Gastroesophageal sphincter (tissue), 4 donors: ENCODE measurements at regions not wholly inside any gene's neighbourhood (a gene's known extent, or its start where the extent isn't known, plus 50 kb on each side); places are given as distances from the start of the nearest gene placed in this dataset.

Source experiments
- ATAC-seq: fragments of 150-250 bp; one replicate; pipeline ENCODE4 v1.9.1; 2016; ENCODE audit warnings: mild to moderate bottlenecking, moderate library complexity
- H3K27ac ChIP-seq, 4 donors: fragments of 200-600 bp; sonication (generic) in 3 of 4; 1 replicate in 3 of 4; 2 replicates in 1 of 4; pipeline ENCODE4 v1.5.1; 2016 to 2019
- H3K27me3 ChIP-seq: fragments of 200-600 bp; sonication (generic); one replicate; pipeline ENCODE4 v1.5.1; 2019
- H3K36me3 ChIP-seq, 2 donors: fragments of 200-600 bp; sonication (generic); one replicate each; pipeline ENCODE4 v1.5.1; 2019; ENCODE audit warnings: control low read depth in 1 of 2
- H3K4me1 ChIP-seq, 3 donors: fragments of 200-600 bp; sonication (generic); 1 replicate in 2 of 3; 2 replicates in 1 of 3; pipeline ENCODE4 v1.5.1; 2016 to 2019; ENCODE audit warnings: control low read depth in 2 of 3
- H3K4me3 ChIP-seq, 2 donors: fragments of 200-600 bp; sonication (generic); one replicate each; pipeline ENCODE4 v1.5.1; 2019; ENCODE audit warnings: mild to moderate bottlenecking in 1 of 2, moderate library complexity in 1 of 2
- H3K9me3 ChIP-seq, 3 donors: fragments of 200-600 bp; sonication (generic); one replicate each; pipeline ENCODE4 v1.5.1; 2017 to 2019; ENCODE audit warnings: control low read depth in 2 of 3
- CTCF ChIP-seq, 4 experiments: fragments of 200-600 bp in 2 of 4; fragments of 450-650 bp in 2 of 4; sonication (generic) in 1 of 4; IDR thresholded peaks; one replicate each; pipeline ENCODE4 v1.5.1; 2017 to 2019; ENCODE audit warnings: antibody characterized with exemption in 4 of 4, mild to moderate bottlenecking in 2 of 4, moderate library complexity in 2 of 4
- EP300 ChIP-seq: sonication (generic); formaldehyde crosslinking; IDR thresholded peaks from one replicate; pipeline ENCODE4 v1.6.1; 2017; ENCODE audit warnings: antibody characterized with exemption, mild to moderate bottlenecking
- POLR2A ChIP-seq, 2 donors: fragments of 450-650 bp; IDR thresholded peaks; one replicate each; pipeline ENCODE4 v1.6.1; 2017; ENCODE audit warnings: antibody characterized with exemption in 2 of 2, mild to moderate bottlenecking in 2 of 2, moderate library complexity in 1 of 2
- POLR2AphosphoS5 ChIP-seq: sonication (generic); formaldehyde crosslinking; IDR thresholded peaks from one replicate; pipeline ENCODE4 v1.6.1; 2017; ENCODE audit warnings: antibody characterized with exemption
- WGBS, 2 donors: methylation state at CpG; one replicate each; pipeline ENCODE4 v1.1.5; 2018; ENCODE audit warnings: low coverage in 1 of 2; 5-methylcytosine and 5-hydroxymethylcytosine counted together

GRCh38 chr20:48178633-48179032 is 393.4 kb upstream of the SULF2 start:
- no peaks in the 10 kb centered on the region for H3K27me3 ChIP-seq
- no peak overlapping the region for H3K4me3 ChIP-seq
- no peak for TF ChIP-seq CTCF (IDR thresholded peaks at IDR 0.05)
- no peak for TF ChIP-seq EP300
- no peak for TF ChIP-seq POLR2AphosphoS5
- no peak for TF ChIP-seq POLR2A (IDR thresholded peaks at IDR 0.05)
- WGBS, 2 donors, result 78 to 81% methylated on average over 3 to 4 of the region's 4 CpGs
- no peak overlapping the region for H3K27ac ChIP-seq
- peaks cover 0 to 8% (median 0%) of the 10 kb centered on the region in 3 donors for H3K9me3 ChIP-seq
- ATAC-seq, result no peak
- no peaks in the 10 kb centered on the region for H3K36me3 ChIP-seq
- peaks cover 0 to 16% (median 0%) of the 10 kb centered on the region in 3 donors for H3K4me1 ChIP-seq

DNA sequence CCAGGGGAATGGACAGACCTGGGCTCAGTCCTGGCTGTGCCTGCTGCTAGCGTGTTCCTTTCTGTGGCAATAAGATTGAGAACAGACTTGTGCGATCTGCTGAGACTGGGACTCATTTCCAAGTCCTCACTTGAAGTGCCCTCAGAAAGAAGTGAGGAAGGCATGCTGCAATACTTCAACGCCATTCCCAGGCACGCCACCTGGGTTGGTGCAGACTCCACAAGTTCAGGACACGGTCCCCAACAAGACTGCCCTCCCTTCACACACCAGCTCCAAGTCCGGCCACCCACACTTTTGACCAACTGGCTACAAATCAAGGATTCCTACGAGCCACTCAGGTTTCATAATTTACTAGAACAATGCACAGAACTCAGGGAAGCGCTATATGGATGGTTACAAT is 391.8 kb upstream of the SULF2 start:
- TF ChIP-seq POLR2AphosphoS5, result no peak
- no peak for TF ChIP-seq CTCF (IDR thresholded peaks at IDR 0.05)
- TF ChIP-seq EP300, result no peak
- TF ChIP-seq POLR2A (IDR thresholded peaks at IDR 0.05), result no peak
- Histone ChIP-seq H3K9me3 (peaks cover 0 to 20% (median 0%) of the 10 kb centered on the region in 3 donors), H3K4me3 (no peak overlapping the region), H3K36me3 (no peaks in the 10 kb centered on the region), H3K27ac (no peak overlapping the region), H3K4me1 (peaks cover 0 to 16% (median 0%) of the 10 kb centered on the region in 3 donors), H3K27me3 (no peaks in the 10 kb centered on the region)
- WGBS, 2 donors, result 67 to 83% methylated on average over 1 of the region's 8 CpGs
- no peak for ATAC-seq

GRCh38 chr20:48176139-48176538 is 390.9 kb upstream of the SULF2 start:
- no peak overlapping the region for H3K27ac ChIP-seq
- no peaks in the 10 kb centered on the region for H3K27me3 ChIP-seq
- ATAC-seq, result no peak
- H3K4me1 ChIP-seq, result peaks cover 0 to 12% (median 0%) of the 10 kb centered on the region in 3 donors
- no peaks in the 10 kb centered on the region for H3K36me3 ChIP-seq
- H3K9me3 ChIP-seq, result peaks cover 0 to 20% (median 0%) of the 10 kb centered on the region in 3 donors
- TF ChIP-seq POLR2A (IDR thresholded peaks at IDR 0.05), result no peak
- 86 to 90% methylated on average over 6 to 8 of the region's 8 CpGs for WGBS, 2 donors
- H3K4me3 ChIP-seq, result no peak overlapping the region

DNA sequence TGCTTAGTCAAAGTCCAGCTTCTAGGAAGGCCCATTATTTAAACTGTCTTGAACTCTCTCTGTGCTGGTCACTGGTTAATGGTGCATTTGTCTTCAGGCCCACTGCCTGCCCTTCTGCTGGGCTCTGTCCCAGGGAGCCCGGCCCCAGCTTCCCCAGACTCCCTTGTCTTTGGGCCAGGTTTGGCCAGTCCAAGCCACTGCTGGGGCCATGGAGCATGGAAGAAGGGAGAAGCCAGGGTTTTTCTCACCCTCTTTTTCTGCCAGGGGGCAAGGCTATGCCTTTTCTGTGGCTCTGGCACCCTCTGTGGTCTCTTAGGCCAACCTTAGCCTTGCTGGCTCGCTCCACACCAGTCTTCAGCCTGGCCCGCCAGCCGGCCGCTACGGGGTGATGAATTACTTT is 390.0 kb upstream of the SULF2 start:
- no peak for TF ChIP-seq POLR2A (IDR thresholded peaks at IDR 0.05)
- no peak for TF ChIP-seq EP300
- TF ChIP-seq POLR2AphosphoS5, result no peak
- no peak for TF ChIP-seq CTCF (IDR thresholded peaks at IDR 0.05)
- H3K36me3 ChIP-seq, result no peaks in the 10 kb centered on the region
- H3K9me3 ChIP-seq, result peaks cover 0 to 20% (median 0%) of the 10 kb centered on the region in 3 donors
- H3K4me1 ChIP-seq, result peaks cover 0 to 3% (median 0%) of the 10 kb centered on the region in 3 donors
- no peak overlapping the region for H3K27ac ChIP-seq
- H3K4me3 ChIP-seq, result no peak overlapping the region
- H3K27me3 ChIP-seq, result no peaks in the 10 kb centered on the region
- no peak for ATAC-seq
- WGBS, 2 donors, result 97% methylated on average over 5 of the region's 6 CpGs; no CpG with 5 or more reads in 1 of the 2 donors

- Histone ChIP-seq H3K27me3 (no peaks in the 10 kb centered on the region), H3K9me3 (peaks cover 0 to 20% (median 0%) of the 10 kb centered on the region in 3 donors), H3K4me1 (no peaks in the 10 kb centered on the region), H3K4me3 (no peak overlapping the region), H3K36me3 (no peaks in the 10 kb centered on the region), H3K27ac (no peak overlapping the region)
- 40% methylated on average over 1 of the region's 1 CpG; no CpG with 5 or more reads in 1 of the 2 donors for WGBS, 2 donors
- TF ChIP-seq POLR2AphosphoS5 (no peak), CTCF (IDR thresholded peaks at IDR 0.05) (no peak), EP300 (no peak), POLR2A (IDR thresholded peaks at IDR 0.05) (no peak)
- no peak for ATAC-seq
These were observed 387.0 kb upstream of the SULF2 start for GRCh38 chr20:48172357-48172702.
